CD8-positive, alpha-beta memory T cell (primary cell): ENCODE measurements at regions not wholly inside any gene's neighbourhood (a gene's known extent, or its start where the extent isn't known, plus 50 kb on each side); places are given as distances from the start of the nearest gene placed in this dataset.
"Not testable (repeated sequence)": the region's sequence is repeated elsewhere in the genome, so short reads cannot be mapped to it uniquely, and the experiment has no call there.

Source experiments
- CTCF ChIA-PET: fragments of 350-600 bp; sonication (Branson Sonifier 250); formaldehyde crosslinking; loops from one replicate; lab custom pipeline; 2021; ENCODE audit warnings: antibody characterized with exemption; lab: Charles Lee
- POLR2A ChIA-PET: fragments of 350-600 bp; sonication (Branson Sonifier 250); formaldehyde crosslinking; loops from one replicate; lab custom pipeline; 2021; ENCODE audit warnings: antibody characterized with exemption; lab: Charles Lee
- DNase-seq, 5 donors: peaks; one replicate each; pipeline versions ENCODE4 v3.0.0 to v3.0.0-alpha.2; 2020 to 2022; ENCODE audit warnings: mixed read lengths in 1 of 5
- H3K27ac ChIP-seq: one replicate; pipeline ENCODE4 v1.7.0; 2013; ENCODE audit warnings: low read depth, mild to moderate bottlenecking, low read length, moderate library complexity
- H3K27me3 ChIP-seq: 2 replicates; pipeline ENCODE4 v1.7.0; 2013; ENCODE audit warnings: low read length, mild to moderate bottlenecking; ENCODE audit not compliant: insufficient read depth, poor library complexity, severe bottlenecking
- H3K36me3 ChIP-seq: 2 replicates; pipeline ENCODE4 v1.7.0; 2013; ENCODE audit warnings: mild to moderate bottlenecking, low read length, moderate library complexity; ENCODE audit not compliant: insufficient read depth
- H3K4me1 ChIP-seq: 2 replicates; pipeline ENCODE4 v1.7.0; 2013; ENCODE audit warnings: mild to moderate bottlenecking, low read length, moderate library complexity; ENCODE audit not compliant: insufficient read depth
- H3K4me3 ChIP-seq: 2 replicates; pipeline ENCODE4 v1.7.0; 2013; ENCODE audit warnings: mild to moderate bottlenecking, low read length
- H3K9me3 ChIP-seq: 2 replicates; pipeline ENCODE4 v1.7.0; 2013; ENCODE audit warnings: mild to moderate bottlenecking, low read length
- H3K27ac Mint-ChIP-seq, 8 donors: one replicate each; pipeline ENCODE4 v1.8.0; 2020 to 2021; ENCODE audit warnings: mixed read lengths in 8 of 8, mild to moderate bottlenecking in 6 of 8, inconsistent platforms in 3 of 8, moderate library complexity in 3 of 8
- H3K27me3 Mint-ChIP-seq, 2 donors: one replicate each; pipeline ENCODE4 v1.8.0; 2020 to 2021; ENCODE audit warnings: mixed read lengths in 2 of 2, mild to moderate bottlenecking in 1 of 2, moderate library complexity in 1 of 2
- H3K36me3 Mint-ChIP-seq, 3 donors: one replicate each; pipeline ENCODE4 v1.8.0; 2020 to 2021; ENCODE audit warnings: mixed read lengths in 3 of 3, inconsistent platforms in 1 of 3, mild to moderate bottlenecking in 1 of 3
- H3K4me1 Mint-ChIP-seq, 3 donors: one replicate each; pipeline ENCODE4 v1.8.0; 2020 to 2021; ENCODE audit warnings: mixed read lengths in 3 of 3, inconsistent platforms in 1 of 3, mild to moderate bottlenecking in 1 of 3
- H3K4me3 Mint-ChIP-seq, 7 donors: one replicate each; pipeline ENCODE4 v1.8.0; 2020 to 2021; ENCODE audit warnings: mixed read lengths in 7 of 7, mild to moderate bottlenecking in 6 of 7, moderate library complexity in 4 of 7, inconsistent platforms in 2 of 7
- H3K9me3 Mint-ChIP-seq, 5 donors: one replicate each; pipeline ENCODE4 v1.8.0; 2020 to 2022; ENCODE audit warnings: mixed read lengths in 5 of 5, mild to moderate bottlenecking in 3 of 5, moderate library complexity in 2 of 5, inconsistent platforms in 1 of 5

DNA sequence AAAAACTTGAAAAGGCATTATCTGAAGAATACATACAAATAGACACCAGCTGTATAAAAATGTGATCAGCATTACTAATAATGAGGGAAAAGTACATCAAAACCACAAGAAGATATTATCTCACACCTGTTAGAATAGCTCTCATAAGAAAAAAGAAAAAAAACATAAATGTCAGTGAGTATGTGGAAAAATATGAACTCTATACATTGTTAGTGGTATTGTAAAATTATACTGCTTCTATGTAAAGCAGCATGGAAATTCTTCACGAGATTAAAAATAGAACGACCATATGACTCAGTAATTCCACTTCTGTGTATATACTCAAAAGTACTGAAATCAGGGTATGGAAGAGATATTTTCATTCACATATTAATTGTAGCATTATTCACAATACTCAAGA is 1146.4 kb downstream of the SLITRK5 start:
- H3K27ac ChIP-seq: no peak overlapping the region
- CTCF ChIA-PET: no interaction called here
- H3K9me3 Mint-ChIP-seq: peaks cover under 1 to 23% (median 4%) of the 10 kb centered on the region in 5 donors

DNA sequence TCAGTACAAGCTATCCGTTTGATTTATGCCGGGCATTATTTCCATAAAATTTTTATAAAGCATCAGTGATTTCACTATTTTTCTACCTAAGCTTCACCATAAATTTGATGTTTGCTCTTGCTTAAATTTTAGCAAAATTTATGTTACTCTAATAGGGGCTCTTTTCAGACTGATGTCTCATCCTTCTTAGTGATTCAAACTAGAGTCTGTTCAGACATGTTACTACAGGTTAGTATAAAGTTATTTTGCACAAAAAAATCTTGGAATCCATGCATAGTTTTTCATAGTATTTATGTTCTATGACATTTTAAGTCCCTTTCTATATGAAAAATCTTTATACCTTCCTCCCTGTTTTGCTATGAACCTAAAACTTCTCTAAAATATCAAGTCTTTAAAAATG is 1151.9 kb downstream of the SLITRK5 start:
- H3K27me3 Mint-ChIP-seq: no peaks in the 10 kb centered on the region
- ChIA-PET CTCF (no interaction called here), POLR2A (no interaction called here)
- DNase-seq: no peak
- Histone ChIP-seq H3K4me1 (no peaks in the 10 kb centered on the region), H3K4me3 (no peak overlapping the region), H3K36me3 (no peaks in the 10 kb centered on the region), H3K27ac (no peak overlapping the region), H3K27me3 (no peaks in the 10 kb centered on the region), H3K9me3 (no peaks in the 10 kb centered on the region)
- H3K4me1 Mint-ChIP-seq: peaks cover 0 to 4% (median 2%) of the 10 kb centered on the region in 3 donors
- H3K9me3 Mint-ChIP-seq: peaks cover 1 to 30% (median 4%) of the 10 kb centered on the region in 5 donors
- no peak overlapping the region for H3K27ac Mint-ChIP-seq
- H3K36me3 Mint-ChIP-seq: no peaks in the 10 kb centered on the region
- no peak overlapping the region for H3K4me3 Mint-ChIP-seq

More for the DNA sequence above, 1146.4 kb downstream of the SLITRK5 start:
- no peak overlapping the region for H3K4me3 Mint-ChIP-seq
- H3K27ac Mint-ChIP-seq: no peak overlapping the region
- H3K36me3 Mint-ChIP-seq: no peaks in the 10 kb centered on the region
- H3K4me3 ChIP-seq: no peak overlapping the region
- DNase-seq: no peak
- H3K4me1 Mint-ChIP-seq: peaks cover 0 to 11% (median 1%) of the 10 kb centered on the region in 3 donors
- no peaks in the 10 kb centered on the region for H3K9me3 ChIP-seq
- H3K27me3 ChIP-seq: no peaks in the 10 kb centered on the region
- H3K27me3 Mint-ChIP-seq: no peaks in the 10 kb centered on the region
- no peaks in the 10 kb centered on the region for H3K36me3 ChIP-seq
- no peaks in the 10 kb centered on the region for H3K4me1 ChIP-seq
- POLR2A ChIA-PET: no interaction called here

DNA sequence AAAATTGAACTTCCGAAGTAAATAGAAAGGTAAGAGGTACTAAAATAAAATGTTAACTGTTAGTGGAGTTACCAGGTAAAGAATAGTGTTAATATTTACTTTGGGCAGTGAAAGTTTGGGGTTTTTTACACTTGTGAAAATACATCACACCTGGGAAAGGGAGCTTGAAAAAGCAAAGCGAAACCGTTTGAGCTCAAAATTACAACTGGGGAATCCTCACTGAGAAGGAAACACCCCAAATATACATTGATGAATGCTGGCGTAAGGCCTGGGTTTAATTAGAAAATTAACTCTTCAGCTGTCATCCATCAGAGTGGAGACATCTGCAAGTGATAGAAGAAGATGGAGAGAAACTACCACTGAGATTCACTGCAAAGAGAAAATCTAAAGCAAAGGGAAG is 1153.0 kb downstream of the SLITRK5 start:
- H3K27ac Mint-ChIP-seq: no peak overlapping the region
- no peaks in the 10 kb centered on the region for H3K9me3 ChIP-seq
- no peaks in the 10 kb centered on the region for H3K36me3 ChIP-seq
- ChIA-PET POLR2A (no interaction called here), CTCF (no interaction called here)
- H3K27me3 ChIP-seq: no peaks in the 10 kb centered on the region
- peaks cover 0 to 4% (median 2%) of the 10 kb centered on the region in 3 donors for H3K4me1 Mint-ChIP-seq
- no peaks in the 10 kb centered on the region for H3K36me3 Mint-ChIP-seq
- H3K4me3 ChIP-seq: no peak overlapping the region
- H3K4me1 ChIP-seq: no peaks in the 10 kb centered on the region
- DNase-seq: no peak
- H3K9me3 Mint-ChIP-seq: peaks cover 1 to 30% (median 4%) of the 10 kb centered on the region in 5 donors
- no peak overlapping the region for H3K27ac ChIP-seq
- no peaks in the 10 kb centered on the region for H3K27me3 Mint-ChIP-seq
- H3K4me3 Mint-ChIP-seq: no peak overlapping the region

DNA sequence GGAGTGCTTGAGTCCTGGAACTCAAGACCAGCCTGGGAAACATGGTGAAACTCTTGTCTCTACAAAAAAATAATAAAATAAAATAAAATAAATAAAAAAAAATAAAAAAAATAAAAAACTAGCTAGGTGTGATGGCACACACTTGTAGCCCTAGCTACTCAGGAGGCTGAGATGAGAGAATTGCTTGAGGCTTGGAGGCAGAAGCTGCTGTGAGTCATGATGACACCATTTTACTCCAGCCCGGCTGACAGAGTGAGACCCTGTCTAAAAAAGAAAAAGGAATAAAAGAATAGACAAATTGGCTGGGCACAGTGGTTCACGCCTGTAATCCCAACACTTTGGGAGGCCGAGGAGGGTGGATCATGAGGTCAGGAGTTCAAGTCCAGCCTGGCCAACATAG is 1168.9 kb downstream of the SLITRK5 start:
- POLR2A ChIA-PET: no interaction called here
- no peak for DNase-seq
- no peaks in the 10 kb centered on the region for H3K27me3 ChIP-seq

GRCh38 chr13:88852293-88852692 is 1181.1 kb downstream of the SLITRK5 start:
- H3K9me3 ChIP-seq, H3K4me1 ChIP-seq, DNase-seq, H3K36me3 Mint-ChIP-seq, H3K4me1 Mint-ChIP-seq, H3K4me3 ChIP-seq, H3K27ac Mint-ChIP-seq, H3K36me3 ChIP-seq, H3K27me3 Mint-ChIP-seq, H3K27me3 ChIP-seq, H3K27ac ChIP-seq, POLR2A ChIA-PET, CTCF ChIA-PET, H3K4me3 Mint-ChIP-seq: not testable (repeated sequence)
- peaks cover 6 to 21% (median 9%) of the 10 kb centered on the region in 5 donors for H3K9me3 Mint-ChIP-seq

More for the DNA sequence above, 1168.9 kb downstream of the SLITRK5 start:
- Histone ChIP-seq H3K9me3 (no peaks in the 10 kb centered on the region), H3K36me3 (no peaks in the 10 kb centered on the region), H3K4me3 (no peak overlapping the region), H3K4me1 (no peaks in the 10 kb centered on the region), H3K27ac (no peak overlapping the region)
- H3K27me3 Mint-ChIP-seq: no peaks in the 10 kb centered on the region
- peaks cover 0 to 27% (median 4%) of the 10 kb centered on the region in 5 donors for H3K9me3 Mint-ChIP-seq
- H3K4me3 Mint-ChIP-seq: no peak overlapping the region
- no peaks in the 10 kb centered on the region for H3K4me1 Mint-ChIP-seq
- no peaks in the 10 kb centered on the region for H3K36me3 Mint-ChIP-seq
- H3K27ac Mint-ChIP-seq: no peak overlapping the region
- CTCF ChIA-PET: no interaction called here

DNA sequence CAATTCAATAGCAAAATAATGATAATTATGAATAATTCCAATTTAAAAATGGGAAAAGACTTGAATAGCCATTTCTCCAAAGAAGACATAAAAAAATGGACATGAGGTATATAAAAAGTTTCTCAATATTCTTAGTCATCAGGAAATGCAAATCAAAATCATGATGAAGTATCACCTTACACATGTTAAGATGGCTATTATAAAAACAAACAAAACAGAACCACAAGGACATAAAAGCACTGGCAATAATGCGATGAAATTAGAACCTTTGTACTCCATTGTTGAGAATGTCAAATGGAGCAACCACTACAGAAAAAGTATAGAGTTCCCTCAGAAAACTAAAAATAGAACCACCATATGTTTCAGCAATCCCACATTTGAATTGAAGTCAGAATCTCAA is 1186.1 kb downstream of the SLITRK5 start:
- Mint-ChIP-seq H3K36me3 (peaks cover 0 to 2% (median 0%) of the 10 kb centered on the region in 3 donors), H3K4me3 (no peak overlapping the region), H3K27me3 (no peaks in the 10 kb centered on the region), H3K4me1 (no peaks in the 10 kb centered on the region), H3K27ac (no peak overlapping the region), H3K9me3 (peaks cover 2 to 13% (median 7%) of the 10 kb centered on the region in 5 donors)
- no peaks in the 10 kb centered on the region for H3K9me3 ChIP-seq
- H3K27ac ChIP-seq: no peak overlapping the region
- no peaks in the 10 kb centered on the region for H3K27me3 ChIP-seq
- H3K36me3 ChIP-seq: no peaks in the 10 kb centered on the region
- no peak for DNase-seq
- no peak overlapping the region for H3K4me3 ChIP-seq
- H3K4me1 ChIP-seq: no peaks in the 10 kb centered on the region
- CTCF ChIA-PET: no interaction called here
- POLR2A ChIA-PET: no interaction called here

GRCh38 chr13:88862095-88862620 is 1191.0 kb downstream of the SLITRK5 start:
- Mint-ChIP-seq H3K4me1 (no peaks in the 10 kb centered on the region), H3K9me3 (peaks cover 0 to 13% (median 8%) of the 10 kb centered on the region in 5 donors), H3K27me3 (no peaks in the 10 kb centered on the region), H3K4me3 (no peak overlapping the region), H3K36me3 (no peaks in the 10 kb centered on the region), H3K27ac (no peak overlapping the region)
- no peak for DNase-seq
- Histone ChIP-seq H3K4me1 (no peaks in the 10 kb centered on the region), H3K36me3 (no peaks in the 10 kb centered on the region), H3K27me3 (no peaks in the 10 kb centered on the region), H3K27ac (no peak overlapping the region), H3K9me3 (no peaks in the 10 kb centered on the region), H3K4me3 (no peak overlapping the region)
- POLR2A ChIA-PET: no interaction called here
- CTCF ChIA-PET: no interaction called here

DNA sequence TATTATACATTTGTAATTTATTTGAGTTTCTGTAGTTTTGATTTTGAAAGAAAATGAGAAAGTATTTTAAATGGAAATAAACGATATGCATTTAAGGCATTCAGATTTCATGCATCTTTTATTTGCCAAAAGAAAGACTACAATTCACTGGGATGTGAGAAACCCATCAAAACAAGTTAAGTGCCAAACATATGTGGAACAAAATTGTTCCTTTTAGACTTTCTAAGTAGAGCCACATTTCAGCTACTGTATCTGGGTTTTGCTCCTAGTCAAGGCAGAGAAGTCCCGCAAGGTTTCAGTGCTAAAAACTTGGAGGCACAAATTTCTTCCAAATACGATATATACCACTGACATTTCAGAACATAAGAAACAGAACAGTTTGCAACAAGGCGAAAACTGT is 1191.9 kb downstream of the SLITRK5 start:
- Mint-ChIP-seq H3K4me1 (peaks cover 0 to 9% (median 4%) of the 10 kb centered on the region in 3 donors), H3K36me3 (no peaks in the 10 kb centered on the region), H3K4me3 (no peak overlapping the region), H3K9me3 (peaks cover 0 to 20% (median 8%) of the 10 kb centered on the region in 5 donors), H3K27me3 (no peaks in the 10 kb centered on the region), H3K27ac (no peak overlapping the region)
- H3K9me3 ChIP-seq: no peaks in the 10 kb centered on the region
- no peak overlapping the region for H3K4me3 ChIP-seq
- H3K36me3 ChIP-seq: no peaks in the 10 kb centered on the region
- CTCF ChIA-PET: no interaction called here
- no peaks in the 10 kb centered on the region for H3K4me1 ChIP-seq
- no peaks in the 10 kb centered on the region for H3K27me3 ChIP-seq
- POLR2A ChIA-PET: no interaction called here
- H3K27ac ChIP-seq: no peak overlapping the region
- no peak for DNase-seq
